Keratinocyte (primary cell): ENCODE measurements at regions not wholly inside any gene's neighbourhood (a gene's known extent, or its start where the extent isn't known, plus 50 kb on each side); places are given as distances from the start of the nearest gene placed in this dataset.

Source experiments
- DNase-seq: peaks from one replicate; pipeline ENCODE4 v3.0.0-alpha.2; 2011; ENCODE audit warnings: low read depth, missing footprints, low spot score
- FAIRE-seq: peaks from 2 replicates; lab custom pipeline; 2011; peaks lifted over from hg19 to GRCh38; lab: Jason Lieb, UNC
- H2AFZ ChIP-seq: 2 replicates; pipeline ENCODE4 v1.6.0; 2012; ENCODE audit warnings: low read length, control low read depth, inconsistent platforms; ENCODE audit not compliant: control insufficient read depth
- H3K27ac ChIP-seq: 2 replicates; pipeline ENCODE4 v1.5.1; 2011; ENCODE audit warnings: low read length; ENCODE audit not compliant: control insufficient read depth, insufficient read depth
- H3K27me3 ChIP-seq: 3 replicates; pipeline ENCODE4 v1.6.0; 2011; ENCODE audit warnings: low read length; ENCODE audit not compliant: control insufficient read depth, insufficient read depth; ENCODE audit errors: extremely low read depth
- H3K36me3 ChIP-seq, 2 experiments: 2 replicates in 1 of 2; 3 replicates in 1 of 2; pipeline ENCODE4 v1.5.1; 2011; ENCODE audit warnings: low read length in 2 of 2, mild to moderate bottlenecking in 1 of 2; ENCODE audit not compliant: control insufficient read depth in 2 of 2, insufficient read depth in 2 of 2; ENCODE audit errors: extremely low read depth in 1 of 2
- H3K4me1 ChIP-seq: 3 replicates; pipeline ENCODE4 v1.5.1; 2011; ENCODE audit warnings: low read length; ENCODE audit not compliant: control insufficient read depth, insufficient read depth; ENCODE audit errors: extremely low read depth
- H3K4me2 ChIP-seq: 3 replicates; pipeline ENCODE4 v1.6.0; 2011; ENCODE audit warnings: low read depth, low read length; ENCODE audit not compliant: control insufficient read depth, insufficient read depth; ENCODE audit errors: extremely low read depth
- H3K4me3 ChIP-seq, 3 experiments: fragments of 200-600 bp in 1 of 3; sonication (generic) in 1 of 3; 2 replicates in 2 of 3; 3 replicates in 1 of 3; pipeline ENCODE4 v1.5.1; 2011 to 2016; ENCODE audit warnings: low read length in 3 of 3, mild to moderate bottlenecking in 3 of 3, control low read depth in 2 of 3, inconsistent platforms in 1 of 3, low read depth in 1 of 3, mixed read lengths in 1 of 3, mixed run types in 1 of 3, moderate library complexity in 1 of 3; ENCODE audit not compliant: control insufficient read depth in 2 of 3, insufficient read depth in 2 of 3; ENCODE audit errors: extremely low read depth in 1 of 3
- H3K79me2 ChIP-seq: 2 replicates; pipeline ENCODE4 v1.6.0; 2012; ENCODE audit warnings: low read length; ENCODE audit not compliant: control insufficient read depth, insufficient read depth
- H3K9ac ChIP-seq: 3 replicates; pipeline ENCODE4 v1.6.0; 2011; ENCODE audit warnings: low read length; ENCODE audit not compliant: control insufficient read depth, insufficient read depth; ENCODE audit errors: extremely low read depth
- H3K9me1 ChIP-seq: 3 replicates; pipeline ENCODE4 v1.6.0; 2011; ENCODE audit warnings: low read length; ENCODE audit not compliant: control insufficient read depth, insufficient read depth; ENCODE audit errors: extremely low read depth
- H3K9me3 ChIP-seq: 2 replicates; pipeline ENCODE4 v1.5.1; 2012; ENCODE audit warnings: low read depth, low read length; ENCODE audit not compliant: control insufficient read depth
- H4K20me1 ChIP-seq: 3 replicates; pipeline ENCODE4 v1.6.0; 2011; ENCODE audit warnings: low read length; ENCODE audit not compliant: control insufficient read depth, insufficient read depth; ENCODE audit errors: extremely low read depth
- CTCF ChIP-seq, 3 experiments: IDR thresholded peaks in 1 of 3; conservative IDR thresholded peaks in 1 of 3; optimal IDR thresholded peaks in 1 of 3; 2 replicates in 2 of 3; 3 replicates in 1 of 3; pipeline versions ENCODE3 to v1.5.1; 2011; ENCODE audit warnings: low read length in 3 of 3, mild to moderate bottlenecking in 3 of 3, moderate library complexity in 2 of 3, control low read depth in 1 of 3, inconsistent platforms in 1 of 3; ENCODE audit not compliant: insufficient read depth in 2 of 3; ENCODE audit errors: extremely low read depth in 1 of 3
- EZH2 ChIP-seq: IDR thresholded peaks from one replicate; pipeline ENCODE4 v1.6.1; 2012; ENCODE audit warnings: inconsistent platforms, mild to moderate bottlenecking, low read length, moderate library complexity
- dilution Hi-C: fragments of 300-500 bp; cut with MboI; formaldehyde crosslinking; loops from one replicate; pipeline ENCODE4 v1.7.0; 2020; ENCODE audit warnings: low sequenced_read_pairs; ENCODE audit not compliant: extremely low pct_ligation_motif_present

- DNase-seq (no peak), FAIRE-seq (no peak)
- H3K79me2 ChIP-seq: no peaks in the 10 kb centered on the region
- TF ChIP-seq EZH2 (no peak), CTCF (optimal IDR thresholded peaks at IDR 0.05 in 1 of 3, IDR thresholded peaks at IDR 0.05 in 1 of 3, conservative IDR thresholded peaks at IDR 0.05 in 1 of 3; ENCODE audit: extremely low read depth in 1 of 3, insufficient read depth in 2 of 3, low read length in 3 of 3) (no peak)
- H3K27me3 ChIP-seq: peaks cover 52% of the 10 kb centered on the region
- H3K4me3 ChIP-seq: no peak overlapping the region
- no peak overlapping the region for H3K27ac ChIP-seq
- H2AFZ ChIP-seq: no peak overlapping the region
- no peaks in the 10 kb centered on the region for H3K9me1 ChIP-seq
- dilution Hi-C loops: no loop called here
- H3K36me3 ChIP-seq: no peaks in the 10 kb centered on the region
- H3K4me1 ChIP-seq: no peaks in the 10 kb centered on the region
- no peak overlapping the region for H3K4me2 ChIP-seq
- no peak overlapping the region for H3K9ac ChIP-seq
- no peaks in the 10 kb centered on the region for H4K20me1 ChIP-seq
- H3K9me3 ChIP-seq: no peaks in the 10 kb centered on the region
Observed at GRCh38 chr2:240214790-240215675, 74.6 kb upstream of the OTOS start.

GRCh38 chr2:240215676-240216051 lies 75.2 kb upstream of the OTOS start:
- peaks cover 50% of the 10 kb centered on the region for H3K27me3 ChIP-seq
- no peaks in the 10 kb centered on the region for H3K36me3 ChIP-seq
- H3K4me3 ChIP-seq: no peak overlapping the region
- no peak for FAIRE-seq
- H2AFZ ChIP-seq: no peak overlapping the region
- no peaks in the 10 kb centered on the region for H4K20me1 ChIP-seq
- no peaks in the 10 kb centered on the region for H3K4me1 ChIP-seq
- no peaks in the 10 kb centered on the region for H3K79me2 ChIP-seq
- H3K4me2 ChIP-seq: no peak overlapping the region
- dilution Hi-C loops: no loop called here
- no peaks in the 10 kb centered on the region for H3K9me1 ChIP-seq
- no peak overlapping the region for H3K27ac ChIP-seq
- no peaks in the 10 kb centered on the region for H3K9me3 ChIP-seq
- no peak for TF ChIP-seq EZH2
- TF ChIP-seq CTCF (optimal IDR thresholded peaks at IDR 0.05 in 1 of 3, IDR thresholded peaks at IDR 0.05 in 1 of 3, conservative IDR thresholded peaks at IDR 0.05 in 1 of 3; ENCODE audit: extremely low read depth in 1 of 3, insufficient read depth in 2 of 3, low read length in 3 of 3): no peak
- no peak for DNase-seq
- H3K9ac ChIP-seq: no peak overlapping the region
